ENCODE measurements at regions not wholly inside any gene's neighbourhood (a gene's known extent, or its start where the extent isn't known, plus 50 kb on each side); places are given as distances from the start of the nearest gene placed in this dataset.
"Not testable (repeated sequence)": the region's sequence is repeated elsewhere in the genome, so short reads cannot be mapped to it uniquely, and the experiment has no call there.

DNA sequence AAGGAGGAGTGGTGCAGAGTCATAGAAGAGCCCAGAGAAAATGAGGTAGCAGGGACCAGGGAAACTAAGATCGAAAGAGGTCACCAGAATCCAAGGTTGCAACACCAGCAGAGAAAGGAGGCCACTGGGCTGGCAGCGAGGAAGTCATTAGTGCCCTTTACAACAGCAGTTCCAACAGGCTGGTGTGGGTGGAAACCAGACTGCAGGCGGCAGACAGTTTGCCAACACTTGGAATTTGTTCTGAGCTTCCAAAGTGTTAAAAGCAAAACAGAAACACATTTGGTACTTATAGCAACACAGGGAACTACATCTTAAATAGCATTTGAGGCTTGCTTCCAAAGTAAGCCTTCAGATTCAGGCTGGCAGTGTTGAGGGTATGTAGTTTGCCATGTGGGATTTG, 95.2 kb upstream of the PWP1 start:
- DNase-seq (ENCODE audit: low spot score) = no peak

DNA sequence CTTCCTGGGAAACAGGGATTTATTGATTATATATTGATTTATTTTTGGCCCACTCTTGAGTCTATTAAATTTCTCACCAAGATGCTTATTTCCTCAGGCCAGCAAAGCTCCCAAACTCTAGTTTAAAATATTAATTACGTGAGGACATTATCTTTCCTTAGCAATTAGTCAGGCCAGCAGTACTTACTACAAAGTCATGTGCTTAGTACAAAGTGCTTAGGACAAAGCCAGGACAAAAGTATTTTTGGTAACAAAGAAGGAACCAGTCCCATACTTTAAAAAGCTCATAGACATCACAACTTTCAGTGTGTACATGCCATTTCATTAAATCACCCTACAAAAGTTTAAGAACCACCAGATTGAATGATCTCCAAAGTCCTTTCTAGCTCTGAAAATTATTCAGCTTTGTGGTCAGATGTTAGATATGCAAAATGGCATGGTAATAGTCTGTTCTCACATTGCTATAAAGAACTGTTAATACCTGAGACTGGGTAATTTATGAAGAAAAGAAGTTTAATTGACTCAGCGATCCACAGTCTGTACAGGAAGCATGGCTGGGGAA, 94.7 kb upstream of the PWP1 start:
- no peak for DNase-seq (ENCODE audit: low spot score)

DNA sequence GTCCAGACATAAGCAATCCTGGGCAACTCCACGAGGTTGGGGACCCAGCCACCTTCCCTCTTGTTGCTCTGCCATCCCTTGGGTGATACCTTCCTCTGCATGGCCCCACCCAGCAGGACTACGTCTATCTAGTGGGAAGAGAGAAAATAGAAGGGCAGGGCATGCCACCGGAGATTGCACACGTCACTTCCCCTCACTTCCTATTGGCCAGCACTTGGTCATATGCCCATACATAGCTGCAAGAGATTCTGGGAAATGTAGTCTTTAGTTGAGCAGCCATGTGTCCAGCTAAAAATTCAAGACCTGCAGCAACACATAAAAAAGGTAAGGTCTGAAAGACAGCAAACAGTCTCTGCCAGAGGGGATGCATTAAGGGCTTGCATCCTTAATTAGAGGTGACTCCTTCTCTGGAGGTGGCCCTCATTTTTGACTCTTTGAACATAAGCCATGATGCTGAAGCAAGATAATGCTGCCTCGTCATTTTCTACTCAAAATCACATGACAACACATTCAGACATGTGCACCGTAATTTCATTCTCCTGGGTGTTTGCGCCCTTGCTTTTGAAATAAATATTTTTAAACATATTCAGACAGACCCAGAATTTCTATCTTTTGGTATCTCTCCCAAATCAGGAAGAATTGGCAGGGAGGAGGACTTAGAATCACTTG, 91.8 kb upstream of the PWP1 start:
- DNase-seq (ENCODE audit: low spot score) = no peak

DNA sequence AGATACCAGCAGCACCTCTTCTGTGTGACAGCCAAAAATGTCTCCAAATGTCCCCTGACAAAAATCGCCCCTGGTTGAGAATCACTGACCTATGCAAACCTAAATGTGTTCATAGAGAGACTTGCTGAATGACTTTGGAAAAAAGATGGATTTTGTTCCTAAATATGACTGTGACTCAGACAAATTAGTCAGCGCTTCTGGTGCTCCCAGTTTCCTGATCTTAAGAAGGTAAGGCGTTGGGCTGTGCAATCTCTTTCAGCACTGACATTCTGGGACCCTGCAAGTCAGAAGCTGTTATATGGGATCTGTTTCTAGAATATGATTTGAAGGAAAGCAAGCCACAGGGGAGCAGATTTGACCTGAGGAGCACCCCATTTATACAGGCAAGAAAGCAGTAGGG, 90.6 kb upstream of the PWP1 start:
- DNase-seq (ENCODE audit: low spot score) = no peak

DNA sequence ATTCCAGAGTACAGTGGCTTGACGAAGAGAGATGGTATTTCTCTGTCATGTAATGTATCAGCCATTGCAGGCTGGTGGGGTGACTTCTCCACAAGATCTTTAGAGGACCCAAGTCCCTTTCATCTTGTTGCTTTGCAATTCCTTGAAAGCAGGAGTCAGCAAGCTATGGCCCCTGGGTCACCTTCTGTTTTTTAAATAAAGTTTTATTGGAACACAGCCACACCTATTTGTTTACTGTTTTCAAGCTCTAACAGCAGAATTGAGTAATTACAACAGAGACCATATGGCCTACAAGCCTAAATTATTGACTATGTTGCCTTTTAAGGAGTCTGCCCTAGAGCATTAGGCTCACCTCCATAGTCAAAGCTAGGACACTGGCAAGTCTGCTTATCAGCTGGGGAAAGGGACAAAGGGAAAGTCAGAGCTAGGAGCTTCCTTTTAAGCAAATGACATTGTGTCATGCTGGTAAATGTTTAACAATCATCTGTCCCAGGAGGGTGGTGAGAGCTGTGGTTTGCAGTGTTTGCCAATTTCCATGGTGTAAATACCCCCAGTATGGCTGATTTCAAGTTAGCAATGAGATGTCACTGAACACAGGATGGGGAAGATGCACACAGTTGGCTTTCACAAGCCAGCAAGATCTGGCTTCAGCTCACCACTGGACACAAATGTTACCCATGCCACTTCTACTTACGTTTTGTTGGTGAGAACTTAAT, 87.7 kb upstream of the PWP1 start:
- DNase-seq (ENCODE audit: low spot score) = no peak

DNA sequence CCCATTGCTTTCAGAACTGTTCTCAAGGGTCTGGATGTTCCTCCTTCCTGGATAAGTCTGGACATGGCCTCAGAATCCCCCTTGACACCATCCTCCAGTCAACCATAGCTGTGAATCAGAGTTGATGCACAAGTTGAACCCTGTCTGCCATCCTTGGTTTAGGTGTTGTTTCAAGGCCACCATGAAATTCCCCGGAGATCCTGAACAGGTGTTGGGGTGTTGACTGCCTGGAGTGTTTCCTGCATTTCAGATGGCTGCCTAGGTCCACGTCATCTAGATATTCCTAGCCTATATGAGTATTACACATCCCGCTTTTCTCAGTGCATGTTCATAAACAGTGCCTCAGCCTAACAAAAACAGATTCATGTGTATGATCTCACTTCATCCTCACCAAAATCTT, 86.7 kb upstream of the PWP1 start:
- DNase-seq (ENCODE audit: low spot score) = no peak

DNA sequence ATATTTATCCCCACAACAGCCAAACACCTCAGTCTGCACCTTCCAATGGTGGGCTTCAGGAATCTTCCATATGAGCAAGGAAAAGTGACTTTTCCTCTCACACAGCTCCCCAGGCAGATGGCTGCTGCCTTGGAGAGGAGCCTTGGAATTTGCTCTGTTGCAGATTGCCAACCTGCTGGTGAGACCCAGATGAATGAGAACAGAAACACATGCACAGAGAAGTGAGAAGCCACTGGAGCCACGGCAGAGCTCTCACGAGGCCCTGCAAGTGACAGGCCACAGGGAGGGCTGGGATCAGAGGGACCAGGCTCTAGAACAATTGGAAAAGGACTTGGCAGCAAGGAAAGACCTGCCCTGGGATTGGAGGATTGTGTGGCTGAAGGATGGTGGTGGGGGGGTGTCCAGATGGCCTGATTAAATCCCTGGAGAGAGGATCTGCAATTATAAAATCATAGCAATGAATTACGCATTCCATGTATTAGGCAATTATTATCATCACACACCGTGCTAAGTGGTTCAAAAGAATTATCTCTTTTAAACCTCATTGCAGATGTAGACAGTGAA, 84.9 kb upstream of the PWP1 start:
- no peak for DNase-seq (ENCODE audit: low spot score)

DNA sequence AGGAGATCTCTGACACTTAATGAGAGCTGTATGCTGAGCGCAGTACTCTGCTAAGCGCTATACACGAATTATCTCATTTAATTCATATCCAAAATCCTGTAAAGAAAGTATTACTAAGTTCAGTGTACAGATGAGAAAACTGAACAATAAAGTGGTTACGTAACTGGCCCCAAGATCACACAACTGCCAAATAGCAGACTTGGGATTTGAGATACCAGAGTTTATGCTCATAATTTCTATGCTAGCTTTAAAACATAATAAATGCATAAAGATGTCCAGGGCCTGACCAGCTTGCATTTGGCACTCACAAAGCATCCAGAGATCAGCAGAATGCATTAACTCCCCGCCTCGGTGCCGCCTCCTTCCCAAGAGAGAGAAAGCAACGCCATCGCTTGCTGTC, 83.2 kb upstream of the PWP1 start:
- no peak for DNase-seq (ENCODE audit: low spot score)

DNA sequence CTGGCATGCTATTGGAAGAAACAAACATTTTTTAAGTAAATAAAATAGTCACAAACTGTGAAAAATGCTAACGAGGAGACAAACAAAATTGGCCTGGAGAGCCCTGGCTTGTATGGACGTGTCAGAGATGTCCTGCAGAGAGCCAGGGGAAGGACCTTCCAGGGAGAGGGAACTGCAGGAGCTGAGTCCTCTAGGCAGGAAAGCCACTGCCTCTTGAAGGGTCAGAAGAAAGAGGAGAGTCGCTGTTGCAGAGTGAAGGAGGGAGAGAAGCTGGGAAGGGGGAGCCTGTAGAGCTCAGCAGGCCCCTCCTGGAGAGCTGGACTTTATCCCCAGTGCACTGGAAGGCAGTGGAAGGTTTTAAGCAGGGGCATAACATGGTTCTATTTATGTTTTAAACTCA, 80.3 kb upstream of the PWP1 start:
- DNase-seq (ENCODE audit: low spot score) = no peak

DNA sequence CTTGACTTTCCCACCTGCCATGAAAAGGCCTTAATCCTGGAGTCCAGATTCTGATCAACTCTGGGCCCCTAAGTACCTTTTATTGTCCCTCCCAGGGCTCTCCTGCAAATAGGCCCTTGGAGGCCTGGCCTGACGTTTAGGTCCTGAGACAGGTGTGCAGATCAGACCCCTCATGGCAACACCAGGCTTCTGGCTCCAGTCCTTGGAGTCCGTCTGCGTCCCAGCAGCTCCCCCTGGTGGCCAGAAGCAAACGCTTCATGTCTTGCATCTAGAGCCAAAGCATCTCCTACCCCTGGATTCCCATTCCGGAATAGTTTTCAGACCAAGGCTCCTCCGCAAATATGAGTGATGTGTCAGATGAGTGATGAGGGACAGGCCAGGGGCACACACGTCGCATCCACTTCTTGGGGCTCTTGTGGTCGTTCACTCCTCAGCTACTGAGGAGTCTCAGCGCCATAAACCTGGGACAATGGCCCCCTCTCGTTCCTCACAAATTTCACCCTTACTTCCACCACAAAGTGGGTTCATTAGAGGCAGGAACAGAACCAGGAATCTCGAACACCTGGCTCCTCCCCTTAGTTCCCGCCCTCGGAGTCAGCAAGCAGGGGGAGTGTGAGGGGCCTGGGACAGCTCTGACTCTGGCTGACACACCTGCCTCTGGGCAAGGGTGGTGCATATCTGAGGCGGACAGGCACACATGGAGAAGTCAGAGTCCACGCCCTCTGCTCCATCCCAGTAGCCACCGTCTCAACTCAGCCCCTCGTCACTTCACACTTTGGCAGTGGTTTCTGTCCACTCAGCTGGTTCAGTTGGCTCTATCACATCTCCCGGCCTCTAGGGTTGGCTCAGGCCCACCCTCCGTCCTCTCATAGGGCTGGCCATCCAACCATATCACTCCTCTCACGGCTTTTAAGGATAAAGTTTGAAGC, 77.9 kb upstream of the PWP1 start:
- peak; percentile 93 for DNase-seq (ENCODE audit: low spot score)

DNA sequence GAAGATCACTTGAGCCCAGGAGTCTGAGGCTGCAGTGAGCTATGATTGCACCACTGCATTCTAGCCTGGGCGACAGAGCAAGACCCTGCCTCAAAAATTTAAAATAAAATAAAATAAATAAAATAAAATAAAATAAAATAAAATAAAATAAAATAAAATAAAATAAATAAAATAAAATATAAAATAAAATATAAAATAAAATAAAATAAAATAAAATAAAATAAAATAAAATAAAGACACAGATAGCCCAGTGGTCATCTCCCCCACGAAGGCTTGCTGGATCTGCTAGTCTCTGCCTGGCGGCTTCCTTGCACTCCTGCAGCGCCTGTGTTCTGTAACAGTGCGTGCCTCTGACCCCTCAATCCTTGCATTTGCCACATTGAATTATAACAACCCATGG, 76.8 kb upstream of the PWP1 start:
- not testable (repeated sequence) for DNase-seq (ENCODE audit: low spot score)

DNA sequence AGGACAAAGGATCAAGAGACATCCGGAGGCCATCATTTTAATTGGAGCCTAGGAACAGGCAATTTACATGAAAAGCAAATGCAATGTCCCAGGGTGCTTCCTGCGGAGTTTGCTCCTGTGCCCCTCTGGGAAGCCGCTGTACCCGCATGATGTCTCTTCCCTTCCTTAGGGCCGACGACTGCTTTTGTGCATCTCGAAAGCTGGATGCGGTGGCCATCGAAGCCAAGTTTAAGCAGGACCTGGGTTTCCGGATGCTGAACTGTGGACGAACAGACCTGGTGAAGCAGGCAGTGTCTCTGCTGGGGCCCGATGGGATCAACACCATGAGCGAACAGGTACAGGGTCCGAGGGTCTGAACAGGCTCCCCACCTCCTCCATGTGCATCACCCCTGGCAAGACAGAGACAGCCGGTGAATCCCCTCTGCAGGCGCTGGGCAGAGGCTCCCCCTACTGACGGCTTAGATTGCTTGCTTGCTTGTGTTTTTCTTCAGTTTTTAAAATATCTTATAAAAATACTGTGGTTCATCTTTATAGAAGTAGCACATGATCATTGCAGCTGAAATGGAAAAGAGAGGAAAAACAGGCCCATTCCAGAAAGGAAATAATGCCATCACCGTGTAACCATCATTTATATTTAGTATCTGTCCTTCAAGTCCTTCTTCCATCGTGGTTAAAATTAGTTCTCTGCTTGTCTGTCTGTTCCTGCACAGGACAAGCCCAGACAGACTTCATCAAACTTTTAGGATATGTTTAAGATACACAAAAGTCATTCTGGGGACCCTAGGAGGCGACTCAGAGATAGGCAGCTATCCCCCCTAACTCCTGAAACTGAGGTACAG, 75.4 kb upstream of the PWP1 start:
- peak; percentile 80 for DNase-seq (ENCODE audit: low spot score)

DNA sequence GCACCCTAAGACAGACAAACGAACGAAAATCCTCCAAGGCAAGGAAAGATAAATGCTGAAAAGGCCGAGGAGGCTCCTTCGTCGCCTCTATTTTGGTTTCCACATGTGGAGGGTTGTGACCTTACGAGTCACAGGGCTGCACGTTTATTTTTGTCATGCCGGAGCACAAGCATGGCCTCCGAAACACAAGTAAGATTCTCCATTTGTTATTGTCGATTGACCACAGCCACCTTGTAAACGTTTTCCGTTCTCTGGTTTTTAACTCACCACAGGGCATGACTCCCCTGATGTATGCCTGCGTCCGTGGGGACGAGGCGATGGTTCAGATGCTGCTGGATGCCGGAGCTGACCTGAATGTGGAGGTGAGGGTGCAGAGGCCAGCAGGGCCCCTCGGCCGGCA, 73.1 kb upstream of the PWP1 start:
- DNase-seq (ENCODE audit: low spot score) = no peak

DNA sequence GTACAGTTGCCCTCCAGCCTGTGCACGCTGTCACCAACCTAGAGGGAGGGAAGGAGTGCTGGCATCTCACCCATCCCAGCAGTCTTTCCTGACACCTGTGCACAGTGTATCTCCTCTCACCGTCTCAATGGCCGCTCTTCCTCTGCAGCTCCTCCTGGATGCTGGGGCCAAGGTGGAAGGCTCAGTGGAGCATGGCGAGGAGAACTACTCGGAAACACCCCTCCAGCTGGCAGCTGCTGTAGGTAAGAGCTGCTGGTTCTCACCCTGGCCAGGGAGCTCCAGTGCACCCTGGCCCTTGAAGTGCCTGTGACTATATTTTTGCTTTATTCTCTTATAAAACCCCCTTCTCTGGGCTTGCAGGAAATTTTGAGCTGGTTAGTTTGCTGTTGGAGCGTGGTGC, 68.7 kb upstream of the PWP1 start:
- DNase-seq (ENCODE audit: low spot score) = no peak

DNA sequence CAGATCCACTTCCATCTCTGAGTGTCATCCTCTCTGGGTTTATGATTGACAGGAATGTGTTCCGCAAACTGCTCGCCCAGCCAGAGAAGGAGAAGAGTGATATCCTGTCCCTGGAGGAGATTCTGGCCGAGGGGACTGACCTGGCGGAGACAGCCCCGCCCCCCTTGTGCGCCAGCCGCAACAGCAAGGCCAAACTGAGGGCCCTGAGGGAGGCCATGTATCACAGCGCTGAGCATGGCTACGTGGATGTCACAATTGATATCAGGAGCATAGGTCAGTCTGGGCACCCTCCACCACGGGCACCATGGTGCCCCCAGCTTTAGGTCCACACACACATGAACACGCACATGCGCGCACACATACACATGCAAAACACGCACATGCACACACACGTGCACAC, 67.5 kb upstream of the PWP1 start:
- DNase-seq (ENCODE audit: low spot score) = no peak

DNA sequence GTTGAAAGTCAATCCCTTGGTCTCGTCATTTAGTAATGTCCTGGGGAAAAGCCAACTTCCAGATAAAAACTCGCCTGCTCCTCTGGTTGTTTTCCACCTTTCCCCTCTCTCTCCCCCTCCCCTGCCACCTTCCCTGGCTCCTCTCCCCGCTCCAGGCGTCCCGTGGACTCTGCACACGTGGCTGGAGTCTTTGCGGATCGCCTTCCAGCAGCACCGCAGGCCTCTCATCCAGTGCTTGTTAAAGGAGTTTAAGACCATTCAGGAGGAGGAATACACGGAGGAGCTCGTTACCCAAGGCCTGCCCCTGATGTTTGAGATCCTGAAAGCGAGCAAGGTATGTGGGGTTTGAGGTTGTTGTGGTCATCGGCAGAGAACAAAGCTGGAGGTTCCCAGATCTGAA, 65.8 kb upstream of the PWP1 start:
- DNase-seq (ENCODE audit: low spot score) = no peak

DNA sequence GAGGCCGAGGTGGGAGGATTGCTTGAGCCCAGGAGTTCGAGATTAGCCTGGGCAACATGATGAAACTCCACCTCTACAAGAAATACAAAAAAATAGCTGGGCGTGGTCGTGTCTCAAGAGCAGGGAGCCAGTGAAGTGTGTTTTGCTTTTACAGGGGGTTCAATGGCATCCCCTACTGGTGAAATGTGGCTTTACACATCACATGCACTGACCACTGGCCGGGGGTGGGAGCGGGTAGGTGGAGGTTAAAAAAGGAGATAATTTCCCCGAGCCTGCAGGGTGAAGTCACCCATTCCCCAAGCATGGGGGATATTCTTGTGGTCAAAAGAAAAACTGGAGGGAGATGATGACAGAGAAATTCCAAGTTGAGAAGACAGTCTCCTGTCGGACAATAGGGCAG, 63.6 kb upstream of the PWP1 start:
- DNase-seq (ENCODE audit: low spot score) = no peak

DNA sequence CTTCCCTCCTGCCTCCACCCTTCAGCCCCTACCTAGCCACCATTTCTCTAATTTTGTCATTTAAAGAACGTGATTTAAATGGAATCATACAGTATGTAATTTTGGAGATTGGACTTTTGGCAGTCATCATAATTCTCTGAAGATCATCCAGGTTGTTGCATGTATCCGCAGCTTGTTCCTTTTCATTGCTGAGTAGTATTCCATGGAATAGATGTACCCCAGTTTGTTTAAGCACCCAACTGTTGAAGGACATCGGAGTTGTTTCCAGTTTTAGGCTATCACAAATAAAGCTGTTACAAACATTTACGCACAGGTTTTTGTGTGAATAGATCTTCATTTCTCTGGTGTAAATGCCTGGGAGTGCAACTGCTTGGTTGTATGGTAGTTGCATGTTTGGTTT, 61.1 kb upstream of the PWP1 start:
- no peak for DNase-seq (ENCODE audit: low spot score)

DNA sequence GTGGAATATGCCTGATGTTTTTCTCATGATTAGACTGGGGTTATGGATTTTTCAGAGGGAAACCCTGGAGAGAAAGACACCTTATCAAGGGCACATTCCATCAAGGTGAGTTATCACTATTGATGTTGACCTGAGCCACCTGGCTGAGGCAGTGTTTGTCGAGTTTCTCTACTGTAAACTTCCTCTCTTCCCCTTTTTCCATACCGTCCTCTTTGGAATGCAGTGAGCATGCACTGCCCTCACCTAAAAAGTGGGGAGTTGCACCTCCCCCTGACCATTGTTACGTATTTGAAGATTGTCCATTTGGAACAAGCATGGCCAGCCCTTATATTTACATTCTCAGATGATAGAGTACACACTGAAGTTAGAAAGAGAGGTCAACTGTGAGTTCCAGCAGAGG, 53.9 kb upstream of the PWP1 start:
- no peak for DNase-seq (ENCODE audit: low spot score)

DNA sequence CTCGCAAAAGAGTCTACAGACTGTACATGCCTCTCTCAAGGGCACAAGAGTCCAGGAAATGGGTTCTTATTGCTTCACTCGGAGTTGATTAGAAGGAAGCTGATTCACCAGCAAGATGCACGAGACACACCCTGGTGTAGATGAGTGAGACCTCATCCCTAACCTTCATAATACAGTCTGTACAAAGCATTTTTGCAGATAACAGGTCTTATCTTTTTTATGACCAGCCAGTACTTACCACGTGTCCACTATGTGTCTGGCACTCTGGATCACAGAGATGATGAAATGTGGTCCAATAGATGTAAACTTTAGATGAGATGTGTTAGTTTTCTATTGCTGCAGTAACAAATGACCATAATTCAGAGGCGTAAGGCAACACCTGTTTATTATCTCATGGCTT, 53.4 kb upstream of the PWP1 start:
- no peak for DNase-seq (ENCODE audit: low spot score)

DNA sequence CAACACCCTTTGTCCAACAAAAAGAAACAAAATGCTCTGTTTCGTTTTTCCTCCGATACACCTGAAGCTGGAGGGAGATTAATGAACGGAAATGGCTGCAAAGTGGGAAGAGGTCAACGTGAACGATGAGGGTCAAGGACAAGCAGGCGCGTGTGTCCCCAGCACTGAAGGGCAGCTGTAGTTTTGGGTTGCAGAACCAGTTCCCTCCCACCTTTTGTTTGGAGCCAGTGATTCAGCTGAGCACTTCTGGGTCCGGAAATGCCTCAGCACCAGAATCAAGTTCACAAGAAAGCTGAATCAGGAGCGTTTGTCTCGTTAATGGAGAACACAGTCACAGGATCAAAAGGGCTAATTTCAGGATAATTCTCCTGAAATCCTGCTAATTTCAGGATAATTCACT, 51.1 kb upstream of the PWP1 start:
- no peak for DNase-seq (ENCODE audit: low spot score)

DNA sequence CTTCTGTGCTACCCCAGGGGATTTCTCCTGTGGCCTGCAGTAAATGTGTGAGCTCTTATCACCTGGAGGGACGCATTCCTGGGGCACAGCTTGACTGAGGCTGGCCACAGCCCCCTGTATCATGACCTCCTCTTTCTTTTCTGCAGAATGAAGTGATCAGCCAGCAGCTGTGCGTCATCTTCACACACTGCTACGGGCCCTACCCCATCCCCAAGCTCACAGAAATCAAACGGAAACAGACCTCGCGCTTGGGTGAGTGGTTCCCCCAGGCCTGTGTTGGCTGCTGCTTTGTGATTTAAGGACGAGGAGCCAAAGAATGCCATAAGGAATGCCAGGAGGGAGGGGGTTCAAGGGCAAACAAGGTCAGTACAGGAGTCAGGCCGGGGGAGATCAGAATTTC, 50.5 kb upstream of the PWP1 start:
- no peak for DNase-seq (ENCODE audit: low spot score)
